Activated CD8-positive, alpha-beta T cell treated with anti-CD3 and anti-CD28 coated beads for 36 hours (primary cell): ENCODE measurements at regions not wholly inside any gene's neighbourhood (a gene's known extent, or its start where the extent isn't known, plus 50 kb on each side); places are given as distances from the start of the nearest gene placed in this dataset.

Source experiments
- ATAC-seq: fragments of 200-7000 bp; cut with Tn5 transposase; one replicate; pipeline ENCODE4 v1.10.0; 2021; ENCODE audit warnings: mild to moderate bottlenecking, moderate library complexity
- CTCF ChIA-PET: fragments of 350-600 bp; sonication (Branson Sonifier 250); formaldehyde crosslinking; loops from one replicate; lab custom pipeline; 2021; ENCODE audit warnings: antibody characterized with exemption; lab: Charles Lee
- POLR2A ChIA-PET: fragments of 350-600 bp; sonication (Branson Sonifier 250); formaldehyde crosslinking; loops from one replicate; lab custom pipeline; 2021; ENCODE audit warnings: antibody characterized with exemption; lab: Charles Lee
- DNase-seq: peaks from one replicate; pipeline ENCODE4 v3.0.0-alpha.2; 2020
- H3K27ac Mint-ChIP-seq: one replicate; pipeline ENCODE4 v1.8.0; 2021; ENCODE audit warnings: mild to moderate bottlenecking, mixed read lengths
- H3K27me3 Mint-ChIP-seq: one replicate; pipeline ENCODE4 v1.8.0; 2021; ENCODE audit warnings: mixed read lengths
- H3K36me3 Mint-ChIP-seq: one replicate; pipeline ENCODE4 v1.8.0; 2021; ENCODE audit warnings: low read depth, mixed read lengths
- H3K4me1 Mint-ChIP-seq: one replicate; pipeline ENCODE4 v1.8.0; 2021; ENCODE audit warnings: low read depth, mixed read lengths
- H3K4me3 Mint-ChIP-seq: one replicate; pipeline ENCODE4 v1.8.0; 2021; ENCODE audit warnings: mild to moderate bottlenecking, moderate library complexity, mixed read lengths
- H3K9me3 Mint-ChIP-seq: one replicate; pipeline ENCODE4 v1.8.0; 2021; ENCODE audit warnings: mixed read lengths
- intact Hi-C: fragments of 100-400 bp; cut with micrococcal nuclease; formaldehyde crosslinking; loops from one replicate; pipeline ENCODE4 v1.10.0; 2022
- TF ChIP-seq, protein P1 (sequence below): fragments of 200-600 bp; IDR thresholded peaks from one replicate; pipeline ENCODE4 v1.8.0; 2022; ENCODE audit warnings: antibody characterized with exemption, mild to moderate bottlenecking

DNA sequence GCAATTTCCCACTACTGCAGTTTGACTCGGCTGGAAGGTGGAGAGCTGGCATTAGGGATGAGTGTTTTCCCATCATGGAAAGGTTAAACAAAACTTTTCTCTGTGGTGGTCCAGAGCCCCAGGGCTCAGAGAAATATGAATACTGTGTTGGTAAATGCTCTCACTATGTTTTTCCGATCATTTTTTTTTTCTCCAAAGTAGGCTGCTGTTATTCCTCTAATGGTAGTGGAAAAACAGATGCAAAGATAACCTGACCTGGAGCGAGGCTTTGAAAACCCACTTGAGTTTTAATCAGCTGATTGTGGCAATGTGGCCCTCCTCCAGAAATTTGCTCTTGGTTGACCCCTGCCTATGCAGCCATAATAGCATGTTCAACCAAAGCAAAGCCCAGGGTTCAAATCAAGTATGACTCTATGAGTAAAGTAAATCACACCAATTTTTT is 320.8 kb upstream of the CTNNB1 start:
- TF ChIP-seq, protein P1, sequence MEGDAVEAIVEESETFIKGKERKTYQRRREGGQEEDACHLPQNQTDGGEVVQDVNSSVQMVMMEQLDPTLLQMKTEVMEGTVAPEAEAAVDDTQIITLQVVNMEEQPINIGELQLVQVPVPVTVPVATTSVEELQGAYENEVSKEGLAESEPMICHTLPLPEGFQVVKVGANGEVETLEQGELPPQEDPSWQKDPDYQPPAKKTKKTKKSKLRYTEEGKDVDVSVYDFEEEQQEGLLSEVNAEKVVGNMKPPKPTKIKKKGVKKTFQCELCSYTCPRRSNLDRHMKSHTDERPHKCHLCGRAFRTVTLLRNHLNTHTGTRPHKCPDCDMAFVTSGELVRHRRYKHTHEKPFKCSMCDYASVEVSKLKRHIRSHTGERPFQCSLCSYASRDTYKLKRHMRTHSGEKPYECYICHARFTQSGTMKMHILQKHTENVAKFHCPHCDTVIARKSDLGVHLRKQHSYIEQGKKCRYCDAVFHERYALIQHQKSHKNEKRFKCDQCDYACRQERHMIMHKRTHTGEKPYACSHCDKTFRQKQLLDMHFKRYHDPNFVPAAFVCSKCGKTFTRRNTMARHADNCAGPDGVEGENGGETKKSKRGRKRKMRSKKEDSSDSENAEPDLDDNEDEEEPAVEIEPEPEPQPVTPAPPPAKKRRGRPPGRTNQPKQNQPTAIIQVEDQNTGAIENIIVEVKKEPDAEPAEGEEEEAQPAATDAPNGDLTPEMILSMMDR = no peak
- ChIA-PET CTCF (no interaction called here), POLR2A (no interaction called here)
- no peaks in the 10 kb centered on the region for H3K36me3 Mint-ChIP-seq
- ATAC-seq (no peak), DNase-seq (no peak)
- no peaks in the 10 kb centered on the region for H3K4me1 Mint-ChIP-seq
- no peaks in the 10 kb centered on the region for H3K9me3 Mint-ChIP-seq
- H3K27me3 Mint-ChIP-seq = peaks cover 4% of the 10 kb centered on the region
- no peak overlapping the region for H3K27ac Mint-ChIP-seq
- H3K4me3 Mint-ChIP-seq = no peak overlapping the region
- intact Hi-C loops = no loop called here

DNA sequence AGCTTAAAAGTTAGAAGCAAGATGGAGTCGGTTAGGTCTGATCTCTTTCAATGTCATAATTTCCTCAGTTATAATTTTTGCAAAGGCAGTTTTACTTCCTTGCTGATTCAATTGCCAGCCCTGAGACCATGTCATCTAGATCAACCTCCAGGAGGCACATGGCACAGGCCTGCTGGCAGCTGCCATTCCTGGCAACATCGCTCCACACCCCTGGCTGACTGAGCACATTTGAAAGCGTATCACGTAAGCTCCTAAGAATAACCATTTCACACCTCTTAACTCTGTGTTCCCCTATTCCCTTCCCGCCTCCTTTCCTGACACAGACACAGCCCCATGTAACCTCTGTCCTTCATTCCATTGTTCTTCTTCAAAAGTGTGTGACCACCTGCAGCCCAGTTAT is 313.9 kb upstream of the CTNNB1 start:
- no peaks in the 10 kb centered on the region for H3K9me3 Mint-ChIP-seq
- ATAC-seq (no peak), DNase-seq (no peak)
- TF ChIP-seq, protein P1 = no peak
- no peaks in the 10 kb centered on the region for H3K36me3 Mint-ChIP-seq
- POLR2A ChIA-PET = no interaction called here
- no peak overlapping the region for H3K27ac Mint-ChIP-seq
- CTCF ChIA-PET = no interaction called here
- no peaks in the 10 kb centered on the region for H3K4me1 Mint-ChIP-seq
- H3K27me3 Mint-ChIP-seq = peaks cover 3% of the 10 kb centered on the region
- intact Hi-C loops = no loop called here
- H3K4me3 Mint-ChIP-seq = no peak overlapping the region

DNA sequence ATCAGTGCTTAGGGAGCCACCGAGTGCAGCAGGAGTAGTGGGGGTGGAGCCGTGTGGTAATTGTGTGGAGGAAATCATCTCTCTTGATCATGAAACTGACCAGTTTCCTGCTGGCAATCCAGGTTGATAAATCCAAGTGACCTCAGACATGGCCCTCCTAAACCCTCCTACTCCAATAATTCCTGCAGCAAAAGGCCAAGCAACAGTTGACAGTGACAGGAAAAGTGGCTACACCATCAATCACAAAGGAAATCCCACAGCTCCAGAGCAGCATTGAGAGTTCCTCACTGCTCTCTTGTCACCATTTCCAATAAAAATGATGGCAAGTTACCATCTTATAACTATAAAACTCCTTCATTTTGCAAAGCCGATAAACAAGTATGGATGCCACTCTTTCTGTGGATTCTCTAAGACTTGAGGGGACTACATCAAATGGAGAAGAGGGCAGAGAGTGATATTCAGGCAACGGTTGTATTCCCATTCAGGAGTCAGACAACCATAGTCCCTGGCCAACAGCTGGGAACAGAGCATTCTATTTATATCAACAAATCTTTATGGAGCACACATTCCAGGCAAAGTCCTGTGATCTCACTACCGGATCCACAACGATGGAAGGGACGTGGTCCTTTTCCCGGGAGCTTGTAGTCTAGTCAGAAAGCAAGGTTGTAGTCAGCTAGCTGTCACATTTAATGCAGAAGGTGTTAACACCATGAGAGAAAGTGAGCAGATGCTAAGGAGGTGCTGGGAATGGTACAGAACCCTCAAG is 312.5 kb upstream of the CTNNB1 start:
- H3K36me3 Mint-ChIP-seq = no peaks in the 10 kb centered on the region
- ChIA-PET POLR2A (no interaction called here), CTCF (no interaction called here)
- no peak overlapping the region for H3K27ac Mint-ChIP-seq
- H3K4me3 Mint-ChIP-seq = no peak overlapping the region
- H3K9me3 Mint-ChIP-seq = no peaks in the 10 kb centered on the region
- no peak for ATAC-seq
- H3K27me3 Mint-ChIP-seq = peaks cover 4% of the 10 kb centered on the region
- intact Hi-C loops = no loop called here
- TF ChIP-seq, protein P1 = no peak
- H3K4me1 Mint-ChIP-seq = no peaks in the 10 kb centered on the region
- no peak for DNase-seq

DNA sequence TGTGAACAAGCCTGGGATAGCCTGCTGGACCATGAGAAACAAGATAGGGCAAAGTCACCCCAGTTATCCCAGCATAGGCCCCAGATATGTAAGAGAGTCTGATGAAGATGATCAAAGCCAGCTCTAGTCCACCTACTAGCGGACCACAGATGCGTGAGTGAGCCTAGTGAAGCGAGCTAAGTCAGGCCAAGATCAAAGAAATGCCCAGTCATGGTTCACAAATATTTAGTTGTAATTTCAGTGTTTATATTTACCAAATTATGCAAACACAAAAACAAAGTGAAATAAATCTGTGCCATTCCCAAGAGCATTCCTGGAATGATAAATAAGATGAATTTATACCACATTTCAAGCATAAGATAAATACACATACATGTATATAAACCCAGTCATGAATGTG is 308.1 kb upstream of the CTNNB1 start:
- ATAC-seq (no peak), DNase-seq (no peak)
- TF ChIP-seq, protein P1 = no peak
- ChIA-PET POLR2A (no interaction called here), CTCF (no interaction called here)
- Mint-ChIP-seq H3K9me3 (no peaks in the 10 kb centered on the region), H3K36me3 (no peaks in the 10 kb centered on the region), H3K27me3 (peaks cover 4% of the 10 kb centered on the region), H3K4me3 (no peak overlapping the region), H3K4me1 (no peaks in the 10 kb centered on the region), H3K27ac (no peak overlapping the region)
- intact Hi-C loops = no loop called here

DNA sequence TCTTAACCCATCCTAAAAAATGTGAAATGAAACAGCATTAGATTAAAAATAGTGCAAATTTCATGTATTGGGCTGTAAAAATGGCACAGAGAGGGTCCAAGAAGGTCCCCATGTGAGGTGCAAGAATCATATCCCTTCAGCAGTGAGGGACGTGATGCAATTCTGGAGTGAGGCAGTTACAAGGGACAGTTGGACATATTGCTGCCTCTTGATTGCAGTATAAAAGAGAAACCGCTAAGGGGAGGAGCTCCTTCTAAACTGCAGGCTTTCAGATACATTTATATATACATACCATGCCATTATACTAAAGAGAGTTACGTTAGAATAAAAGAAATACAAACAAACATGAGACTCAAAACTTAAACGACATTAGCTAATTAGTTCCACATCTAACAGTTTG is 304.2 kb upstream of the CTNNB1 start:
- DNase-seq = no peak
- Mint-ChIP-seq H3K4me3 (no peak overlapping the region), H3K27me3 (peaks cover 4% of the 10 kb centered on the region), H3K36me3 (no peaks in the 10 kb centered on the region), H3K27ac (no peak overlapping the region), H3K9me3 (no peaks in the 10 kb centered on the region), H3K4me1 (no peaks in the 10 kb centered on the region)
- POLR2A ChIA-PET = no interaction called here
- no peak for ATAC-seq
- TF ChIP-seq, protein P1 = no peak
- CTCF ChIA-PET = no interaction called here
- intact Hi-C loops = no loop called here
